ENCODE measurements at regions not wholly inside any gene's neighbourhood (a gene's known extent, or its start where the extent isn't known, plus 50 kb on each side); places are given as distances from the start of the nearest gene placed in this dataset.

DNA sequence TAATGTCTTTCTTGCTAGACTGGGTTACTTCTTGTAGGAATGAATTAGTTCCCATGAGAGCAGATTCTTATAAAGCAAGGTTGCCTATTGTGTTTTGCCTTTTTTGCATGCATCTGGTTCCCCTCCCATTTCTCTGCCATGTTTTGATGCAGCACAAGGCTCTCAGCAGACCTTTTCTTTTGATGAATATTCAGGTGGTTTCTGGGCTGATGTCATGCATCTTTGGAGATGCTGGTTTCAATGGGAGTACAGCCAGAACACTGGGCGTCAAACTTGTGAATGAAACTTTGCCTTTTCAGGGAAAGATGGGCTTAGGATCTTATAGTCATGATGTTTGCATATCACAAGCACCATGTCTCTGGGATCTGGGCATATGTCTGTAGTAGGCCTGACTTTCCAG, 111.7 kb upstream of the CCL2 start:
- Histone ChIP-seq H3K4me2 (ENCODE audit: low read depth, low read length) (no peak overlapping the region), H4K8ac (ENCODE audit: low read depth in 2 of 2, low read length in 2 of 2) (no peak overlapping the region), H2AFZ (replicated peaks; ENCODE audit: low read length, poor library complexity) (no peak overlapping the region), H2BK15ac (ENCODE audit: low read depth, low read length) (no peak overlapping the region), H3K9ac (ENCODE audit: low read depth, low read length) (no peak overlapping the region), H3K27me3 (ENCODE audit: control insufficient read depth, insufficient read depth, low read length) (peaks cover 3% of the 10 kb centered on the region; the same call in 1 of the 2 replicates), H2AK5ac (ENCODE audit: low read depth, low read length) (no peak overlapping the region), H4K91ac (ENCODE audit: insufficient read depth, low read depth, low read length) (no peak overlapping the region), H2BK20ac (ENCODE audit: low read depth, low read length) (no peak overlapping the region), H3K23ac (ENCODE audit: low read depth, low read length) (no peak overlapping the region), H3K4me3 (ENCODE audit: insufficient read depth, low read depth, low read length) (no peak overlapping the region), H3K9me3 (ENCODE audit: control insufficient read depth, insufficient read depth, low read length) (no peaks in the 10 kb centered on the region), H3K27ac (ENCODE audit: insufficient read depth, low read length) (no peak overlapping the region), H4K20me1 (ENCODE audit: insufficient read depth, low read length) (no peaks in the 10 kb centered on the region), H3K18ac (ENCODE audit: low read depth, low read length) (no peak overlapping the region), H3K9me1 (ENCODE audit: insufficient read depth, low read length) (no peaks in the 10 kb centered on the region), H3K4me1 (ENCODE audit: control insufficient read depth, insufficient read depth, low read length) (no peaks in the 10 kb centered on the region), H2BK5ac (ENCODE audit: low read depth, low read length, poor library complexity, severe bottlenecking) (no peak overlapping the region), H4K5ac (ENCODE audit: low read depth, low read length) (no peak overlapping the region), H3K56ac (ENCODE audit: extremely low read depth, insufficient read depth, low read length) (no peak overlapping the region), H3K4ac (ENCODE audit: low read depth, low read length) (no peak overlapping the region), H2BK120ac (ENCODE audit: low read depth, low read length) (no peak overlapping the region), H3K79me1 (ENCODE audit: low read depth in 1 of 2, low read length in 2 of 2) (no peaks in the 10 kb centered on the region), H3K36me3 (ENCODE audit: control insufficient read depth, insufficient read depth, low read length) (no peaks in the 10 kb centered on the region), H3K14ac (replicated peaks; ENCODE audit: low read depth, low read length) (no peak overlapping the region), H2AK9ac (replicated peaks; ENCODE audit: low read depth, low read length, poor library complexity) (no peak overlapping the region)
- TF ChIP-seq MXI1 (IDR thresholded peaks at IDR 0.05; ENCODE audit: borderline replicate concordance, low read depth, low read length) = no peak
- TF ChIP-seq, protein P1, sequence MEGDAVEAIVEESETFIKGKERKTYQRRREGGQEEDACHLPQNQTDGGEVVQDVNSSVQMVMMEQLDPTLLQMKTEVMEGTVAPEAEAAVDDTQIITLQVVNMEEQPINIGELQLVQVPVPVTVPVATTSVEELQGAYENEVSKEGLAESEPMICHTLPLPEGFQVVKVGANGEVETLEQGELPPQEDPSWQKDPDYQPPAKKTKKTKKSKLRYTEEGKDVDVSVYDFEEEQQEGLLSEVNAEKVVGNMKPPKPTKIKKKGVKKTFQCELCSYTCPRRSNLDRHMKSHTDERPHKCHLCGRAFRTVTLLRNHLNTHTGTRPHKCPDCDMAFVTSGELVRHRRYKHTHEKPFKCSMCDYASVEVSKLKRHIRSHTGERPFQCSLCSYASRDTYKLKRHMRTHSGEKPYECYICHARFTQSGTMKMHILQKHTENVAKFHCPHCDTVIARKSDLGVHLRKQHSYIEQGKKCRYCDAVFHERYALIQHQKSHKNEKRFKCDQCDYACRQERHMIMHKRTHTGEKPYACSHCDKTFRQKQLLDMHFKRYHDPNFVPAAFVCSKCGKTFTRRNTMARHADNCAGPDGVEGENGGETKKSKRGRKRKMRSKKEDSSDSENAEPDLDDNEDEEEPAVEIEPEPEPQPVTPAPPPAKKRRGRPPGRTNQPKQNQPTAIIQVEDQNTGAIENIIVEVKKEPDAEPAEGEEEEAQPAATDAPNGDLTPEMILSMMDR (conservative IDR thresholded peaks at IDR 0.05; ENCODE audit: low read depth, low read length) = no peak
- TF ChIP-seq RFX5 (IDR thresholded peaks at IDR 0.05; ENCODE audit: low read depth, low read length) = no peak
- TF ChIP-seq RAD21 (IDR thresholded peaks at IDR 0.05; ENCODE audit: low read length) = no peak
- TF ChIP-seq CHD1 (IDR thresholded peaks at IDR 0.05; ENCODE audit: low read depth, low read length) = no peak
- TF ChIP-seq RCOR1 (IDR thresholded peaks at IDR 0.05; ENCODE audit: insufficient replicate concordance, low read length) = no peak
- TF ChIP-seq MAFK (IDR thresholded peaks at IDR 0.05; ENCODE audit: low read depth, low read length) = no peak
- no peak for TF ChIP-seq FOS (IDR thresholded peaks at IDR 0.05; ENCODE audit: low read depth, low read length)
- no peak for TF ChIP-seq MAZ (IDR thresholded peaks at IDR 0.05; ENCODE audit: borderline replicate concordance, low read depth, low read length)
- TF ChIP-seq, protein P2, sequence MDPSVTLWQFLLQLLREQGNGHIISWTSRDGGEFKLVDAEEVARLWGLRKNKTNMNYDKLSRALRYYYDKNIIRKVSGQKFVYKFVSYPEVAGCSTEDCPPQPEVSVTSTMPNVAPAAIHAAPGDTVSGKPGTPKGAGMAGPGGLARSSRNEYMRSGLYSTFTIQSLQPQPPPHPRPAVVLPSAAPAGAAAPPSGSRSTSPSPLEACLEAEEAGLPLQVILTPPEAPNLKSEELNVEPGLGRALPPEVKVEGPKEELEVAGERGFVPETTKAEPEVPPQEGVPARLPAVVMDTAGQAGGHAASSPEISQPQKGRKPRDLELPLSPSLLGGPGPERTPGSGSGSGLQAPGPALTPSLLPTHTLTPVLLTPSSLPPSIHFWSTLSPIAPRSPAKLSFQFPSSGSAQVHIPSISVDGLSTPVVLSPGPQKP (IDR thresholded peaks at IDR 0.05; ENCODE audit: borderline replicate concordance, low read depth, low read length) = no peak
- TF ChIP-seq, protein P3, sequence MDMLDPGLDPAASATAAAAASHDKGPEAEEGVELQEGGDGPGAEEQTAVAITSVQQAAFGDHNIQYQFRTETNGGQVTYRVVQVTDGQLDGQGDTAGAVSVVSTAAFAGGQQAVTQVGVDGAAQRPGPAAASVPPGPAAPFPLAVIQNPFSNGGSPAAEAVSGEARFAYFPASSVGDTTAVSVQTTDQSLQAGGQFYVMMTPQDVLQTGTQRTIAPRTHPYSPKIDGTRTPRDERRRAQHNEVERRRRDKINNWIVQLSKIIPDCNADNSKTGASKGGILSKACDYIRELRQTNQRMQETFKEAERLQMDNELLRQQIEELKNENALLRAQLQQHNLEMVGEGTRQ (IDR thresholded peaks at IDR 0.05; ENCODE audit: low read depth, low read length) = no peak
- TF ChIP-seq NFE2L2 (IDR thresholded peaks at IDR 0.05; ENCODE audit: low read depth, low read length) = no peak
- TF ChIP-seq BHLHE40 (IDR thresholded peaks at IDR 0.05; ENCODE audit: low read depth, low read length) = no peak
- no peak for TF ChIP-seq SMC3 (IDR thresholded peaks at IDR 0.05; ENCODE audit: low read depth, low read length)
- TF ChIP-seq POLR2A (IDR thresholded peaks at IDR 0.05; ENCODE audit: low read depth, low read length) = no peak
- no peak for TF ChIP-seq CEBPB (IDR thresholded peaks at IDR 0.05; ENCODE audit: low read depth, low read length)
- no TSS peak for BruUV-seq (replicated peaks)
- dilution Hi-C loops (cut with HindIII; ENCODE audit: low sequenced_read_pairs, unreplicated experiment) = no loop called here
- ChIA-PET POLR2A (ENCODE audit: unreplicated experiment) (no interaction called here), CTCF (no interaction called here)
- DNase-seq = no peak
- intact Hi-C loops (cut with micrococcal nuclease) = loop anchor here (2.0 kb wide), 1 partner anchor 19 kb away; no protein-coding TSS in a partner anchor
- in situ Hi-C loops (cut with MboI; ENCODE audit: low sequenced_read_pairs) = no loop called here
- WGBS, 2 experiments (ENCODE audit: extremely low coverage in 2 of 2, insufficient read length in 1 of 2) = no CpG with 5 or more reads among the region's 1 CpG
- ATAC-seq (ENCODE audit: low read depth) = no peak

Measured in IMR-90 (cell line).